ENCODE measurements at regions not wholly inside any gene's neighbourhood (a gene's known extent, or its start where the extent isn't known, plus 50 kb on each side); places are given as distances from the start of the nearest gene placed in this dataset.

GRCh38 chr5:54603372-54603771, 85.8 kb downstream of the SNX18 start:
- TF ChIP-seq POLR2A (IDR thresholded peaks at IDR 0.05; ENCODE audit: low read depth, low read length) = no peak
- no peak for TF ChIP-seq POLR2AphosphoS5 (IDR thresholded peaks at IDR 0.05; ENCODE audit: low read depth, low read length)

Measured in GM12892 (cell line).